SK-N-SH (cell line): ENCODE measurements at regions not wholly inside any gene's neighbourhood (a gene's known extent, or its start where the extent isn't known, plus 50 kb on each side); places are given as distances from the start of the nearest gene placed in this dataset.

Source experiments
- CTCF ChIA-PET: fragments of 300-600, 350-600 bp; formaldehyde crosslinking; extraction: SDS; loops from one replicate; lab custom pipeline; 2021; lab: Yijun Ruan, JAX
- POLR2A ChIA-PET: fragments of 350-600 bp; sonication (Branson Sonifier 250); formaldehyde crosslinking; extraction: SDS; loops from one replicate; lab custom pipeline; 2020; ENCODE audit warnings: antibody characterized with exemption, inconsistent platforms; lab: Yijun Ruan, JAX
- DNase-seq: peaks from one replicate; pipeline ENCODE4 v3.0.0; 2012
- H2AFZ ChIP-seq: fragments of 200-600 bp; sonication (generic); 2 replicates; pipeline ENCODE4 v1.8.1; 2016; ENCODE audit warnings: antibody characterized with exemption, mild to moderate bottlenecking, low read depth
- H3F3A ChIP-seq: fragments of 200-600 bp; sonication (generic); replicated peaks from 2 replicates; pipeline ENCODE3; 2016; ENCODE audit warnings: antibody characterized with exemption, mild to moderate bottlenecking; ENCODE audit not compliant: insufficient read depth
- H3K27ac ChIP-seq, 2 experiments: fragments of 200-500 bp in 1 of 2; fragments of 200-600 bp in 1 of 2; sonication (Bioruptor generic) in 1 of 2; sonication (generic), shearing (Covaris generic) in 1 of 2; 2 replicates each; pipeline versions ENCODE4 v1.5.1 to v1.6.1; 2014 to 2016; ENCODE audit warnings: low read depth in 2 of 2, inconsistent platforms in 1 of 2, low read length in 1 of 2, mild to moderate bottlenecking in 1 of 2, mixed read lengths in 1 of 2
- H3K27me3 ChIP-seq: fragments of 200-600 bp; sonication (generic), shearing (Covaris generic); 2 replicates; pipeline ENCODE4 v1.6.1; 2016; ENCODE audit warnings: mixed run types; ENCODE audit not compliant: insufficient read depth
- H3K36me3 ChIP-seq, 2 experiments: fragments of 200-500 bp in 1 of 2; fragments of 200-600 bp in 1 of 2; sonication (Bioruptor generic) in 1 of 2; sonication (generic) in 1 of 2; replicated peaks in 1 of 2; 2 replicates each; pipeline versions ENCODE3 to v1.5.1; 2014 to 2016; ENCODE audit warnings: low read length in 1 of 2, mild to moderate bottlenecking in 1 of 2; ENCODE audit not compliant: insufficient read depth in 2 of 2, control insufficient read depth in 1 of 2
- H3K4me1 ChIP-seq, 2 experiments: fragments of 200-500 bp in 1 of 2; fragments of 200-600 bp in 1 of 2; sonication (Bioruptor generic) in 1 of 2; sonication (generic), shearing (Covaris generic) in 1 of 2; 2 replicates each; pipeline versions ENCODE4 v1.5.1 to v1.6.1; 2014 to 2016; ENCODE audit warnings: low read depth in 1 of 2, low read length in 1 of 2, mixed run types in 1 of 2; ENCODE audit not compliant: insufficient read depth in 2 of 2, control insufficient read depth in 1 of 2
- H3K4me2 ChIP-seq: fragments of 200-600 bp; sonication (generic), shearing (Covaris generic); 2 replicates; pipeline ENCODE4 v1.6.1; 2017; ENCODE audit warnings: mixed run types
- H3K4me3 ChIP-seq, 2 experiments: fragments of 200-500 bp in 1 of 2; fragments of 200-600 bp in 1 of 2; sonication (Bioruptor generic) in 1 of 2; sonication (generic), shearing (Covaris generic) in 1 of 2; 2 replicates each; pipeline versions ENCODE4 v1.5.1 to v1.8.1; 2014 to 2016; ENCODE audit warnings: low read depth in 2 of 2, inconsistent platforms in 1 of 2, low read length in 1 of 2, mild to moderate bottlenecking in 1 of 2, mixed read lengths in 1 of 2, moderate library complexity in 1 of 2
- H3K79me2 ChIP-seq: fragments of 200-600 bp; sonication (generic); 2 replicates; pipeline ENCODE4 v1.8.1; 2017; ENCODE audit warnings: mild to moderate bottlenecking; ENCODE audit not compliant: insufficient read depth
- H3K9ac ChIP-seq: fragments of 200-600 bp; sonication (generic); 2 replicates; pipeline ENCODE4 v1.6.1; 2017; ENCODE audit warnings: mixed run types
- H3K9me2 ChIP-seq: fragments of 200-600 bp; sonication (generic); 2 replicates; pipeline ENCODE4 v1.6.1; 2017; ENCODE audit warnings: mixed run types
- H3K9me3 ChIP-seq: fragments of 200-600 bp; sonication (generic); 2 replicates; pipeline ENCODE4 v1.6.1; 2017; ENCODE audit warnings: mixed run types, mild to moderate bottlenecking, moderate library complexity
- H4K20me1 ChIP-seq: fragments of 200-600 bp; sonication (generic); 2 replicates; pipeline ENCODE4 v1.6.1; 2017; ENCODE audit warnings: mild to moderate bottlenecking, mixed run types; ENCODE audit not compliant: insufficient read depth
- CHD2 ChIP-seq: fragments of 150-350 bp; IDR thresholded peaks from 2 replicates; pipeline ENCODE4 v1.6.1; 2018; ENCODE audit warnings: low read length; ENCODE audit not compliant: partially characterized antibody
- EP300 ChIP-seq, 2 experiments: IDR thresholded peaks; 2 replicates each; pipeline versions ENCODE4 v1.4.0 to v1.6.1; 2012; ENCODE audit warnings: borderline replicate concordance in 1 of 2, low read depth in 1 of 2, low read length in 1 of 2
- EZH2phosphoT487 ChIP-seq: fragments of 200-600 bp; sonication (generic); IDR thresholded peaks from 2 replicates; pipeline ENCODE4 v1.6.1; 2017; ENCODE audit warnings: low read depth, mixed run types, mild to moderate bottlenecking, antibody characterized with exemption, moderate library complexity, borderline replicate concordance
- FOXJ3 ChIP-seq: sonication (generic); formaldehyde crosslinking; IDR thresholded peaks from 2 replicates; pipeline ENCODE4 v1.5.1; 2020; ENCODE audit warnings: mild to moderate bottlenecking, missing genetic modification reagents
- FOXM1 ChIP-seq: IDR thresholded peaks from 2 replicates; pipeline ENCODE4 v1.4.0; 2012; ENCODE audit warnings: low read depth, mild to moderate bottlenecking
- GABPA ChIP-seq: IDR thresholded peaks from 2 replicates; pipeline ENCODE4 v1.4.0; 2012; ENCODE audit warnings: low read depth, mild to moderate bottlenecking
- GATA2 ChIP-seq: sonication (generic); formaldehyde crosslinking; IDR thresholded peaks from 2 replicates; pipeline ENCODE4 v1.5.0; 2020; ENCODE audit warnings: mild to moderate bottlenecking, missing genetic modification reagents
- MAX ChIP-seq: IDR thresholded peaks from 2 replicates; pipeline ENCODE4 v1.4.0; 2012; ENCODE audit warnings: low read depth
- MEF2A ChIP-seq: IDR thresholded peaks from 2 replicates; pipeline ENCODE4 v1.4.0; 2012; ENCODE audit warnings: low read depth, borderline replicate concordance
- MXI1 ChIP-seq: IDR thresholded peaks from 2 replicates; pipeline ENCODE4 v1.6.1; 2012; ENCODE audit warnings: mild to moderate bottlenecking, low read depth, low read length, improper control_type of control experiment
- POLR2AphosphoS5 ChIP-seq: IDR thresholded peaks from 2 replicates; pipeline ENCODE4 v1.6.1; 2012; ENCODE audit warnings: low read depth, low read length
- RAD21 ChIP-seq: IDR thresholded peaks from 2 replicates; pipeline ENCODE4 v1.6.1; 2012; ENCODE audit warnings: mild to moderate bottlenecking, low read length
- RCOR1 ChIP-seq: fragments of 150-350 bp; IDR thresholded peaks from 2 replicates; pipeline ENCODE4 v1.6.1; 2017; ENCODE audit warnings: antibody characterized with exemption, low read length
- RXRA ChIP-seq: IDR thresholded peaks from 2 replicates; pipeline ENCODE4 v1.4.0; 2012; ENCODE audit warnings: low read depth, mild to moderate bottlenecking, borderline replicate concordance
- SIN3A ChIP-seq: IDR thresholded peaks from 2 replicates; pipeline ENCODE4 v1.6.1; 2012; ENCODE audit warnings: low read depth, mild to moderate bottlenecking, low read length, moderate library complexity, borderline replicate concordance
- TEAD4 ChIP-seq: IDR thresholded peaks from 2 replicates; pipeline ENCODE4 v1.4.0; 2012; ENCODE audit warnings: mild to moderate bottlenecking, borderline replicate concordance; ENCODE audit not compliant: insufficient read depth
- YY1 ChIP-seq: IDR thresholded peaks from 2 replicates; pipeline ENCODE4 v1.4.0; 2012; ENCODE audit warnings: low read depth, mild to moderate bottlenecking
- WGBS: methylation state at CpG from one replicate; pipeline ENCODE4 v1.1.6; 2017; ENCODE audit warnings: low lambda C conversion rate; 5-methylcytosine and 5-hydroxymethylcytosine counted together
- TF ChIP-seq, protein P1 (sequence below): IDR thresholded peaks from 2 replicates; pipeline ENCODE4 v1.4.0; 2012; ENCODE audit warnings: low read depth, borderline replicate concordance
- TF ChIP-seq, protein P2 (sequence below): fragments of 200-600 bp; sonication (generic); IDR thresholded peaks from 2 replicates; pipeline ENCODE4 v1.6.1; 2017; ENCODE audit warnings: antibody characterized with exemption, mild to moderate bottlenecking, moderate library complexity

- Histone ChIP-seq H3K9me2 (no peaks in the 10 kb centered on the region), H3K4me3 (no peak overlapping the region), H3K9me3 (no peaks in the 10 kb centered on the region), H2AFZ (no peak overlapping the region), H3K27ac (no peak overlapping the region), H3F3A (no peaks in the 10 kb centered on the region), H3K9ac (no peak overlapping the region), H3K36me3 (no peaks in the 10 kb centered on the region), H3K4me1 (no peaks in the 10 kb centered on the region), H3K27me3 (no peaks in the 10 kb centered on the region), H3K4me2 (no peak overlapping the region), H4K20me1 (no peaks in the 10 kb centered on the region), H3K79me2 (no peaks in the 10 kb centered on the region)
- ChIA-PET CTCF (no interaction called here), POLR2A (no interaction called here)
- no peak for DNase-seq
- 53% methylated on average over 4 of the region's 4 CpGs for WGBS
- no peak for TF ChIP-seq RAD21
- no peak for TF ChIP-seq POLR2AphosphoS5
- TF ChIP-seq YY1: no peak
- no peak for TF ChIP-seq GATA2 (CRISPR knock-in tag)
- TF ChIP-seq FOXJ3 (CRISPR knock-in tag): no peak
- TF ChIP-seq RXRA: no peak
- TF ChIP-seq, protein P1, sequence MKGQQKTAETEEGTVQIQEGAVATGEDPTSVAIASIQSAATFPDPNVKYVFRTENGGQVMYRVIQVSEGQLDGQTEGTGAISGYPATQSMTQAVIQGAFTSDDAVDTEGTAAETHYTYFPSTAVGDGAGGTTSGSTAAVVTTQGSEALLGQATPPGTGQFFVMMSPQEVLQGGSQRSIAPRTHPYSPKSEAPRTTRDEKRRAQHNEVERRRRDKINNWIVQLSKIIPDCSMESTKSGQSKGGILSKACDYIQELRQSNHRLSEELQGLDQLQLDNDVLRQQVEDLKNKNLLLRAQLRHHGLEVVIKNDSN: no peak
- no peak for TF ChIP-seq EZH2phosphoT487
- TF ChIP-seq MXI1: no peak
- TF ChIP-seq CHD2: no peak
These were observed 826.0 kb upstream of the SOX11 start for GRCh38 chr2:4866198-4866597.

- Histone ChIP-seq H3K79me2 (no peaks in the 10 kb centered on the region), H3K27me3 (no peaks in the 10 kb centered on the region), H3K4me1 (peaks cover 0 to 5% of the 10 kb centered on the region in 2 experiments; a peak in 2 of 4 replicates), H3K4me2 (no peak overlapping the region), H2AFZ (no peak overlapping the region), H4K20me1 (no peaks in the 10 kb centered on the region)
- CTCF ChIA-PET: no interaction called here
- TF ChIP-seq, protein P2, sequence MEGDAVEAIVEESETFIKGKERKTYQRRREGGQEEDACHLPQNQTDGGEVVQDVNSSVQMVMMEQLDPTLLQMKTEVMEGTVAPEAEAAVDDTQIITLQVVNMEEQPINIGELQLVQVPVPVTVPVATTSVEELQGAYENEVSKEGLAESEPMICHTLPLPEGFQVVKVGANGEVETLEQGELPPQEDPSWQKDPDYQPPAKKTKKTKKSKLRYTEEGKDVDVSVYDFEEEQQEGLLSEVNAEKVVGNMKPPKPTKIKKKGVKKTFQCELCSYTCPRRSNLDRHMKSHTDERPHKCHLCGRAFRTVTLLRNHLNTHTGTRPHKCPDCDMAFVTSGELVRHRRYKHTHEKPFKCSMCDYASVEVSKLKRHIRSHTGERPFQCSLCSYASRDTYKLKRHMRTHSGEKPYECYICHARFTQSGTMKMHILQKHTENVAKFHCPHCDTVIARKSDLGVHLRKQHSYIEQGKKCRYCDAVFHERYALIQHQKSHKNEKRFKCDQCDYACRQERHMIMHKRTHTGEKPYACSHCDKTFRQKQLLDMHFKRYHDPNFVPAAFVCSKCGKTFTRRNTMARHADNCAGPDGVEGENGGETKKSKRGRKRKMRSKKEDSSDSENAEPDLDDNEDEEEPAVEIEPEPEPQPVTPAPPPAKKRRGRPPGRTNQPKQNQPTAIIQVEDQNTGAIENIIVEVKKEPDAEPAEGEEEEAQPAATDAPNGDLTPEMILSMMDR: no peak
- TF ChIP-seq RCOR1 (no peak), MAX (no peak), TEAD4 (no peak), CHD2 (no peak), FOXM1 (no peak), MEF2A (no peak), GABPA (no peak), EP300 (IDR thresholded peaks at IDR 0.05; ENCODE audit: borderline replicate concordance in 1 of 2, low read depth in 1 of 2, low read length in 1 of 2) (no peak), YY1 (no peak), SIN3A (no peak)
- TF ChIP-seq, all 33 proteins: peak for 0
- POLR2A ChIA-PET: no interaction called here
- no peak for DNase-seq
- Histone ChIP-seq H3K27ac (no peak overlapping the region), H3K36me3 (no peaks in the 10 kb centered on the region), H3K9me3 (no peaks in the 10 kb centered on the region), H3K9me2 (no peaks in the 10 kb centered on the region), H3K9ac (no peak overlapping the region), H3K4me3 (no peak overlapping the region), H3F3A (no peaks in the 10 kb centered on the region)
- 0% methylated on average over 1 of the region's 1 CpG for WGBS
These were observed 823.7 kb upstream of the SOX11 start for GRCh38 chr2:4868466-4868865.
